ENCODE measurements at regions not wholly inside any gene's neighbourhood (a gene's known extent, or its start where the extent isn't known, plus 50 kb on each side); places are given as distances from the start of the nearest gene placed in this dataset.
"Not testable (repeated sequence)": the region's sequence is repeated elsewhere in the genome, so short reads cannot be mapped to it uniquely, and the experiment has no call there.

DNA sequence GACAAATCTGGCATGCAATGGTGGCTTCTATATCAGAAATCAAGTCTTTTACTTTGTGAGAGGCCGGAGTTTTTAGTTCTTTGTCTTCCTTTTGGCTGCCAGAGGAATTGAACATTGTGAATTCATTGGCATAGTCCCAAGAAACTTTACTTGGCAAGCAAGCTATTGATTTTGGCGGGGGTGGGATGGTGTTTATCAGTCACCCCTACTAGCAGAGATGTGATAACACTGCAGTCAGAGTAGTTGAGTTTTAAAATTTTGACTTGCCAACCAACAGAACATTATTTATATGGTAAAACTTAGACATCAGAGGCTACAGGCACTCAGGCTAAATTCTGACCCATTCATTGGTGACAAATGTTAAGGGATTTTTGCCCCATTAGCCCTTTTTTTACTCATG is 129.7 kb downstream of the FAM72C start:
- not testable (repeated sequence) for DNase-seq

DNA sequence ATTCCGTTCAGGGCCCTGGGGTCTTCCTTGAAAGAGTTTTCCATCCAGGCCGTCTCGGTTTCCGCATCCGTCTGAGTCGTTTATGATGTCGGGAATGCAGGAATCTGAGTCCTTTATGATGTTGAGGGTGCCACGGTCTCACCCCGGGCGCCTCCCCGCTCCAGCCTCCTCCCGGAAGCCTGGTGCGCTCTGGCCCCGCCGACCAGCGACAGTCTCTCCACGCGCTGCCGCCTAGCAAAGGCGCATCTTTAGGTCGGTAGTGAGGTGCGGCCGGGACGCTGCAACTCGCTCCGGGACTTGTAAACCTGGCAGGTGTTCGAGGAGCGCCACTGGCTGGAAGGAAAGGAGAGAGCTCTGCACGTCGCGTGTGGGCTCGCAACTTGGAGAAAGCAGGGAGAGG is 132.6 kb downstream of the FAM72C start:
- DNase-seq = not testable (repeated sequence)

DNA sequence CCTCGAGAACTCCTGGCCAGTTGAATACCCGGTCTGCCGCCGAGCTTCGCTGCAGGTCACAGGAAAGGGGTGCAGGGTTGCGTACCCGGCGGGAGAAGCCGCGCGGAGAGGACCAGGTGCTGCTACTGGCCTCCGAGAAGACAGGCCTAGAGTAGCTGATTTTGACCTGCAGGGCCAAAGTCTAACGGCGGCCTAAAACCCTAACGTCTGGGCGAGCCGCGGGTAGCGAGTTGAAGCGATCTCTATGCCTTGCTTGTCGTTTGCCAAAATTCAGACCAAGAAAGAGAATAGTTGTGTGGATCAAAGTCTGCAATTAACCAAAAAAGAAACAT is 133.2 kb downstream of the FAM72C start:
- not testable (repeated sequence) for DNase-seq

DNA sequence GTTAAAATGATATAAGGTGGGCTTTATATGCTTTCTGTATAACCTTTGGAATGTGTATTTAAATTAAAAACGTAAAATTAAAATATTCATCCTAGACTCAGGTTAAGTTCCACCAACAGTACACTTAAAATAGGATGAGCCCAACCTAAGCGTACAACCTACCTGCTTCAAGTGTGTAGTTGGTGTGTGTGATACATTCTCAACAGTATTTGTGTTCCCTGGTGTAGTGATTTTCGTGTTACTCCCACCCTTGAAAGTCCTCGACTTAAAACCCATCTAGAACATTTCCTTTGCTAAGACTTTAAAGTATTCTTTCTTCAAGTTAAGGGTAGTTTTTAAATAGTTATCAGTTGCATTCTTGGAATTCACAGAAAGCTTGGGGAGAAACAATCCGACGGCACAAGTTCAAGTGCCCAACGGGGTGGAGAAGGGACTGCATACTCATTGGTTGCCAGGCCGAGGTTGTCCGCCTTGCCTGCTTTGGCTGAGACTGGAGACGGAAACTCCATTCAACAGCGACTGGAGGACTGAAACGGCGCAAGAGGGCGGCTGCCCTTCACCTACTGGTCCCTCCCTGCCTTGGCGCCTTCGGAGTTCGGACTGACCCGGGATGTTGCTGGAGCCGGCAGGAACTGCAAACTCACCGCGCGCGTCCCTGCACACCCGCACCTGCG is 133.7 kb downstream of the FAM72C start:
- DNase-seq = peak in 1 of 56 donors; percentile 1

DNA sequence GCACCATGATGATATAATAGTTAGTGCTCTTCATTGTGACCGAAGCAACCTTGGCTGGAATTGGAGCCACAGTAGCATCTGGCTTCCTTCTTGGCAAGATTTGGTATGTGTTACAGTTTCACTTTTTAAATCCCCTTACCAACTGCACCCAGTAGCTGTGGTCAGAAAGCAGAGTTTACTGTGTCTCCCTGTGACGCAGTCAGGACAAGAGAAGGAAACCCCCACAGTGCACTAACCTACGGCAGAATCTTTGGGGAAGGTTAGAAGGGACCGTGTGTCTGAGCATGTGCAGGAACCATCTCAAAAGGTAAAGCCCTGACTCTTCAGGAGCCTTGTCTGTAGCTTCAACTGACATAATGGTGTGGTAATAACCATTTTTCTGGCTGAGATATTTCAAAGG is 138.4 kb downstream of the FAM72C start:
- DNase-seq = not testable (repeated sequence)

DNA sequence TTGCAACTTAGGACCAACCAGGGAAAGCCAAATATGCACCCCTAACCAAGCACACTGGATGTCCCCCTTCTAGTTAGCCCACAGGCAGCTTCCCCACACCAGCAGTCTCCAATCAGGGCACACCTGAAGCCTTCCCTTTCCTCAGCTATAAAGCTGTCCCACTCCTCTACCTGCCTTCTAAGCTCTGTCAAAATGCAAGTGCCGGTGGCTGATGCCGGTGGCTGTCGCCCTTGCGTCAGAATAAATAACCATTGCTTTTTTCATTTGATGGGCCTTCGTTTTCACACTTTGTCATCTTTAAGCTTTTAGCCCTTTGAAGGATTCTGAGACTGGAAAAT is 139.4 kb downstream of the FAM72C start:
- not testable (repeated sequence) for DNase-seq

DNA sequence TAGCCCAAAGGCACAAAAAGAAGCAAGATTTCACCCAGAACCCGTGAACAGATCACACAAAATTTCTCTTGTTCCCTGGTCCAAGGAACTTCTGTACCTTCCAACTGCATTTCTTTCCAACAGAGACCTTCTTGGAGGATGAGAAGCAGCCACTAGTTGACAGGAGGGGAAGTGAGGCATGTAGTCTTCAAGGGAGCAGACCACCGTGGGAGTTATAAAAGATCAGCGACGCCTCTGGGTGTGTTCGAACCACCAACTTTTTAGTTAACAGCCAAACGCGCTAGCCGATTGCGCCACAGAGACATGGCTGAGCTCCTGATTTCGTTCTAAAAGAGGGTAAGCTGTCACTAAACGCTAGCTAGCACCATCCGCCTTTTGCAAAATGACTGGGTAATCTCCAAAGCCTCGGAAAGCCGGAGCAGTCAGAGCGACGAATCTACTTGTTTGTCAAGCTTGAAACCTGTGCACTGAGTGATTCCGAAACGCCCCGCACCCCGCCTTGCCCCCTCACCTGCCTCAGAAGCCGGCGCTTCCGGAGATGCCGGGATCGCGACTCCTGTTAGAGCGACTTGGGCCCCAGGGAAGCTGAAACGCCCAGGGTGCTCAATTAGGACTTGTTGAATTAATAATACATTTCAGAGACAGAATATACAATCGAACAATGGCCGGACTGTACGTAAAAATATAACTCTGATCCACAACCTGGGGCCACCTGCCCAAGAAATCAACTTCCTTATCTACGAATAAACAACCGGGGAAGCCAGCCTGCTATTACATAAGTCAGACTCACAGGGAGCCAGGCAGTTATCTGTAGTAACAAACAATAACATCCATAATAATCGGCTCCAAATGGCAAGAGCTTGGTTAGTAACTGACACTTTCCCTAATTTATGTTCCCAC is 140.1 kb downstream of the FAM72C start:
- not testable (repeated sequence) for DNase-seq

DNA sequence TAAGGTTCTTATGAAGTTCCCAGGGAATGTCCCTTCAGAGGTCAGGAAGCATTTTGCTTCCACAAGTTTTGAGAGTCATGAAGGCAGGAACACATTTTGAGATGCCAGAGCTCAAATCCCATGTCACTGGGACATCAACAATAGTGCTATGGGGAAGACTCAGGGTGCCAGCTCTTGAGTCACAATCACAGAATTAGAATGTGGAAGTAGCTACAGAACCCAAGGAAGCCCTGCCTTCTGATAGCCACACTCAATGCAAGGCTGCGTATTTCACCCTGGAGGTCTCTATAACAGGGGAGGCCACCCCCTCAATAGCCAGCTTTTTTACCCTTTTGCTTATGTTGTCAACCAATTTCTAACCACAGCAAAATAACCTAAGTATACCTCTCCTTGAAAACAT is 145.6 kb downstream of the FAM72C start:
- DNase-seq = not testable (repeated sequence)

DNA sequence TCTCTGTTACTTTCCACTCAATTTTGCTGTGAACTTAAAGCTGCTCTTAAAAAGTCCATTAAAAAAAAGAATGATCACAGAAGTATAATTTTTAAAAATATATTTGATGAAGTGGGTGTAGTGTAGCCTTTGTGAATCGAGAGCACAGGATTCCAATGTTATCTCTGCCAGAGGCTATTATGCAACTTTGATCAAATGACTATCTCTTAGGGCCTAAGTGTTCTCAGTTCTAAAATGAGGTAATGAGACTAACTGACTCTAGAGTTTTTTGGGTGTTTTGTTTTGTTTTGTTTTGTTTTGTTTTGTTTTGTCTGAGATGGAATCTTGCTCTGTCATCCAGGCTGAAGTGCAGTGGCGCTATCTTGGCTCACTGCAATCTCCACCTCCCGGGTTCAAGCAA is 147.5 kb downstream of the FAM72C start:
- not testable (repeated sequence) for DNase-seq

DNA sequence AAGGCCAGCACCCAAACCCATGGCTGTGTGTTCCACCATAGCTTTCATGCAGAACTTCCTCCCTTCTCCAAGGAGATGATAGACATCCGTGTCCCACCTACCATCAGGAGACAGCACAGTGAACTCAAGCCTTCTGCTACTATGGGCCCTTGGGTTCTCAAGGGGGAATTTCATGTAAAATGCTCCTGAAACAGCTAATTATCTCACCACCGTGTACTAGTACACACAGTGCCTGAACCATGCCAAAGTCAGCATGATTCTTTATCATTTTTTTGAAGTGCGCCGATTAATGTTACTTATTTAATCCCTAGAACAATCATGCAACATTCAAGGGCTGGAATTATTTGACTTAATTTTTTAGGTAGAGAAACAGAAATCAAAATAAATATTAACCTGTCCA is 151.7 kb downstream of the FAM72C start:
- not testable (repeated sequence) for DNase-seq

DNA sequence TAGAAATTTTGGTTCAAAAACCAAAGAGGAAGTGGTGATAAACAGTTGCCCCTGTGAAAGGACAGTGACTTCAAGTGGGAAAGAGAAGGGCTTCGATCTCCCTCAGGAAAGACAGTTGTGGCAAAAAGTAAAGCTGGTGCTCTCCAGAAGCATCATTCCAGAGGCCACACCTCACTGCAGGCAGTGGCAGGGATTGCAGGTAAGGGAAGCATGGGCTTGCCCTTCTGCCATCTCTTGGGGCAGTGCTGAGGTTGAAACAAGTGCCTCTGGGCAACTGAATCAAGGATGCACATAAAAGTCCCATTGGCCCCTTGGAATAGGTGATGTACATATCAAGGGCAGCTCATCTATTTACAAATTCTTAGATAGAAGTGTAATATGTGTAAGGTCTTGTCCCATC is 155.4 kb downstream of the FAM72C start:
- not testable (repeated sequence) for DNase-seq

DNA sequence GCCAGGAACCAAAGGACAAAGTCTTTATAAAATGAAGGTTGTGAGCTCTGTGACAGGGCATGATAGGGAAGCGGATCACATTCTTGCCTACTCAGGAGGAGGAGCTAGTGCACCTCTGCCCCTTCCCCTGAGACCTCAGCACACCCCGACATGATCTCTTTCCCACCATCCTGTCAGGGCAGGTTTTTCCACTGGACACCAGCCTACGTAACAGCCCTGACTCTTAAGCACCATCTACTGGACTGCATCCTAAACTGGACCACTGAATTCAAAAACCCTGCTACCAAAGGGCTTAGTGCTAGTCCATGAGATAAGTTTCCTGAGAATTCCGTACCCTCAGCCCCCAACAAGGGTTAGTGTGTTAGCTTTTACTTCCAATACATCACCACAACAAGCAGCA is 166.4 kb downstream of the FAM72C start:
- not testable (repeated sequence) for DNase-seq

DNA sequence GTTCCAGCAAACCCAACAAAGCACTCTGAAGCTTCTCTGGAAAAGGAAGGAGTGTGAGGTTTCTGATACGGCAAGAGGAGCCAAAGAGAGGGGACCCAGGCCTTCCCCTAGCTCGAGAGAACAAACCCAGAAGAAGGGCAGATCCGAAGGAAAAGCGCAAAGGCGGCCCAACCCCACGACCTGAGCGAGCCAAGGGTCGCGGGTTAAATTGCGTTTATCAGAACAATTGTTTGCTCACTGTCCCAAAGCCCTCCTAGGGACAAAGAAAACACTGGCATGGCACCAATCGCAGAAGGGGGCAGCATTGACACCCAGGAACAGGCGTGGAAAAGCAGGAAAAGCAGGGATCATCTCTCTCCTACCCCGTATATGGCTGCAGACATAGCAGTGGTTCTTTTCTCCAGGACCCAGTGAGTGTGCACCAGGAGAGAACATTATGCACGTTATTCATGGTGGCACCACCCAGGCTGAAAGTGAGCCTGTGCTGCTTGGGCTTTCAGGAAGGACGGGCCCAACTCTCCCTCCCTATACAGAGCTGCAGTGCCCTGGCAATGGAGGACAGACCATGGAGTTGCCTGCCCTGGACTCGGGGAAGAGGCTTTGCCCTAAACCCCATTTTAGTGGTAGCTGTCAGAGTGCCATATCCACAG is 167.0 kb downstream of the FAM72C start:
- not testable (repeated sequence) for DNase-seq

DNA sequence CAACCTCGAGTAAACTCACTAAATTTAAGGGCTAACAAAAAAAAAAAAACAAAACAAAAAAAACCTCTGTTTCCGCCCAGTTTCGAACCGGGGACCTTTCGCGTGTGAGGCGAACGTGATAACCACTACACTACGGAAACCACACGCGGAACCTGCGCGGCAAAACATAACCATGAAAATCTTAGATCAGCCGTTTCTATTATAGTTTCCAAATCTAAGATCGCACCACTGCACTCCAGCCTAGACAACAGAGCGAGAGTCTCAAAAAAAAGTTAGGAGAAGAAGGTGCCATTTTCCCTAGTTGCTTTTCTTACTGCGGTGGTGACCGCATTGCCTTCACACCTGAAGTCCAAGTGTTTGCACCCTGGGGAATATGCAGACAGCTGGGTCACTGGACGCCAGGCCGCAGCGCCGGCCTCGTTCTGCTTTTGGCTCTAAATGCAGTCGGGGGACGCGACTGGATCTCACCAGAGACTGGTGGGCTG is 167.8 kb downstream of the FAM72C start:
- DNase-seq = not testable (repeated sequence)

DNA sequence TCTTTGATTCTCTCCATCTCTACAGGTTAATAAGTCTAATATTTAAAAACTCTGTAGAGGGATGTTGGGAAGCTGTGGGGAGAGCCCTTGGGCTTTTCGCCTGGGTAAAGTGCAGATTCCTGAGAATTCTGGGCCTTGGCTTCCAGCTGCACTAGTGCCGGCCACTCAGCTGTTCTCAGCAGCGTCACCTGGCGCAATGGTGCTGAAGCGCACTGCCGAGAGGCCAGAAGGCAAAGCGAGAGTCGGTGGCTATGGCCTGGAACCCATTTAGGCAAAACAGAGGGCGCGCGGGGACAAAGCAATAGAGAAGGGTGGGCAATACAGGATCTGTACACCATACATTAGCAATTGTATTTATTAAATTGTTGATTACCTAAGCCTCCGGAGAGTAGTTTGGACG is 168.7 kb downstream of the FAM72C start:
- DNase-seq = not testable (repeated sequence)

DNA sequence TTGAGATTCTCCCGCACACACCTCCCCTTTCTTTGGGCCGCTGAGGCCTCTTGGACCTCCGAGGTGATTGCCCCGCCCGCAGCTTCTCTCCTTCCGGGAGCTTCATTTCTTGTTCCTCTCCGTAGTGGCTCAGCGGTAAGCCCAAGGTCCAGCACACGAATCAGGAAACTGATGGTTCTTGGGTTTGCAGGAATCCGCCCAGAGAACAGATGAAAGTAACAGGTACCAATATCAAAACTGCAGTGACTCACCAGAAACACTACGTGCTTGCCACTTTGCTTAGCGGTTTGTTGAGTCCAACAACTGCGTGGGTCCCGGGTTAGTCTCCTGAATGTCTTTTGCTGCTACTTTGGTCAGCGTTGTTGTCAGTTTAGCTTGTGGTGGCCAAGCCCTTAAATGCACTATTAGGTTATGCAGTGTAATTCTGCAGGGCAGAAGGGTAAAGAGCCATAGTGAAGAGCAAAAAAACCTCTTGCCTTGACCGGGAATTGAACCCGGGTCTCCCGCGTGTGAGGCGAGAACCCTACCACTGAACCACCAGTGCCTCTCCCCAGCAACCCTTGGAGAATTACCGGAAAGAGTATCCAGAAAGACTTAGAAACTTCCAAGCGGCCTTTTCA is 172.1 kb downstream of the FAM72C start:
- DNase-seq = not testable (repeated sequence)

DNA sequence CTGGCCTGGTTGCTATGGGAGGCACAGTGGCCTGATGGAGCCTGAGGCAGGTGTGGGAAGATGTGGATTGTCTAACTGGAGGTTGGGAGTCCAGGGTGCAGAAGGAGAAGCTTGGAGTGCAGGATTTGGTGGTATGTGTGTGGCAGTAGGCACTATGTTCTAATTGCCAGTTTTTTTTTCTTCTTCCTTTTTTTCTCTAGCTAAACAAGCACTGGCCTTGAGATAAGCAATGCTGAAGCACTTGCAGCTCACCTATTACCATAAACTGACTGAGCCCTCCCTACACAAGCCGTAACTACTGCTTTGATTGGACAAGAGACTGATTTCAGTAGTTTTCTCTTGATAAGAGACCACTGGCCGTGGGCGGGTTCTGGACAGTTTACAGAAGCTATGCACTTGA is 175.4 kb downstream of the FAM72C start:
- DNase-seq = not testable (repeated sequence)

DNA sequence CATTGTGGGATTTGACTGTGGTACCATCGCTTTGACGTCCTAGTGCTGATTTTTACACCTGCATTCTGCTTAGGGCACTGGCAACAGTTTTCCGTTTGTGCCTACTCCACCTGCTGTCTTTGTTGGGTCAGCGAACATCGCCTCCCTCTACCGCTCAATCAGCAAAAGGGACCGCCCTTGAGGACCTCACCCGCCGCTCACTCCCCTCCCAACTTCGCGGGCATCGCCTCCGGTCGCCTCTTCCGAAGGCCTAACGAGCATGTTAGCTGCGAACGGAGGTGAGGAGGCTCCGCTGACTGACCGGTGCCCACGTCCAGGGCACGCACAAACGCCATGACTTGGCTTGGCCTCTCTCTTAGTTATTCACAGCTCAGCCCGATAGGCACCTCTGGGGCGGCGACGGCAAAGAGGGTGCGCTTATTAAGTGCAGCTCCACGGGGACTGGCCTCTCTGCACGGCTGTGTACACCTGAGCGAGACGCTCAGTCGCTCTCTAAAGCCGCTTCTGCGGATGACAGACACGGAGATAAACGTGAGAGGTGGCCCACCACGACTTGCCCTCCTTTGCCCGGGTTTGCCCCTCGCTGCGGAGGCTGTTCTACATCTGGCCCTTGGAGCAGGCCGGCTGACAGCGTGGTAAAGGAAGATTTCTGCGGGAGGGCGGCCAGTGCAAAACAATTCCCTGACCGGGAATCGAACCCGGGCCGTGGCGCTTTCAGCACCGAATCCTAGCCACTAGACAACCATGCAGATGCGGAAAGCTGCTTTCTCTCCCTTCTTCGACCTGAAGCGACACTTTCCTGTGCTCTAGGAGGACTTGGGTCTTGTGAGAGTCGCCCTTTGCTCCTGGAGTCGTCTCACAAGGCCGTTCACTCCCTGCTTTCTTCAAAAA is 179.5 kb downstream of the FAM72C start:
- DNase-seq = not testable (repeated sequence)

DNA sequence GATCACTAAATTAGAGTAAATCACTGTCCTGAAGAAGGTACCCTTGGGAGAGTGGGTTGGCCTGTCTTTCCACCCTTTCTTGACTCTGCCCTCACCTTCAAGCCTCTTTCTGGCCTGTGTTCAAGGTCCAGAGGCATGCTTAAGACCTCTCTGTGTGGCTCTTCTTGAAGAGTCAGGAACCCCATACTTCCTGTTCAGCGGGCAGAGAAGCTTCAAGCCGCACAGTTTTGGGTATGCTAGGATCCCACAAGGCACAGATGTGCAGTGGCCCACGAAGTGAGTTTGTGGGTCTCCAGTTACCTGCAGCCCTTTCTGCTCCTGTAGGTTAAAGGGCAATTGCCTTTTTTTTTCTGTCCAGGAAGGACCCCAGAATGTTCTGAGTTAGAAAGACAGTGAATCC is 185.4 kb downstream of the FAM72C start:
- not testable (repeated sequence) for DNase-seq

DNA sequence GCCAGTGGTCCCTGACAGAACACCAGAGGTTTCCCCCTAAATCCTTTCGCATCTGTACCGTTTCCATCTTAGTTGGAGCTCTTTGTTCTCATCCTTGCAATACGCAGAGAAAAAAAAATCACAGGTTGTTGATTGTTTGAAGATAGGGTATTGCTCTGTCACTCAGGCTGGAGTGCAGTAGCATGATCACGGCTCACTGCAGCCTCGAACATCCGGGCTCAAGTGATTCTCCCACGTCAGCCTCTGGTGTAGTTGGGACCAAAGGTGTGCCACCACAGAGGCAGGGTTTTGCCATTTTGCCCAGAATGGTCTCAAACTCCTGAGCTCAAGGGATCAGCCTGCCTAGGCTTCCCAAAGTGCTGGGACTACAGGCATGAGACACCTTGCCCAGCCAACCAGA is 185.9 kb downstream of the FAM72C start:
- not testable (repeated sequence) for DNase-seq

All from nucleus accumbens (tissue), 56 donors.